ENCODE measurements at regions not wholly inside any gene's neighbourhood (a gene's known extent, or its start where the extent isn't known, plus 50 kb on each side); places are given as distances from the start of the nearest gene placed in this dataset.

DNA sequence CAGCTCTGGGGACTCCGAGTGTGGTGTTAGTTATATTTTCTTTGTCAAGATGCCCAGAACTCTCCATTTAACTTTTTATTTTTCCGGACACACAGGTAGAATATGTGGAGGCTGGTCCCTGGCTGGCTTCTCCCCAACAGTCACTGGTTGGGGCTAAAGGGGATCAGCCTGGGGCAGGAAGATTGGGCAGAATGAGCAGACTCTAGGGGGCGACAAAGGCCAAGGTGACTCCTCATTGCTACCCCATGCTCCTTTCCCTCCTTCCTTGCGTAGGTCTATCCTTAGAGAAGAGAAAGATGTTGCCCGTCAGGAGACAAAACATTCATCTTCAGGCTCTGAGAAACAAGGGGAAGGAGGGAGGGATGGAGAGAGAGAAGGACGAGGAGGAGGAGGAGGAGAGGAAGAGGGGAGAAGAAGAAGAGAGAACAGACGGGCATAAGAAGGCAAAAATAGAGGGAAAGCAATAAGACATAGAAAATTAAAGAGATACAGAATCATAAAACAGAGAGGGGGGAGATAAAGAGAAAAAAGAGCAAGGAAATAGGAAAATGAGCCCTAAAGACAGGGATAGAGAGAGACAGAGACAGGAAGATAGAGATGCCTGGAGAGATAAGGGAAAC, 89.9 kb downstream of the FOXD2 start:
- Histone ChIP-seq H2BK12ac (ENCODE audit: low read depth, low read length) (no peak overlapping the region), H4K8ac (ENCODE audit: extremely low read depth, insufficient read depth, low read length) (no peak overlapping the region), H3K79me2 (ENCODE audit: control insufficient read depth in 1 of 2, insufficient read depth in 2 of 2, low read length in 2 of 2) (no peaks in the 10 kb centered on the region), H4K5ac (ENCODE audit: insufficient read length, low read depth, low read length) (no peak overlapping the region), H3K9ac (replicated peaks in 1 of 4; ENCODE audit: extremely low read depth in 1 of 4, low read depth in 3 of 4, low read length in 3 of 4) (no peak overlapping the region), H3K27me3 (replicated peaks in 1 of 4; ENCODE audit: control insufficient read depth in 3 of 4, extremely low read depth in 1 of 4, insufficient read depth in 3 of 4, low read length in 3 of 4) (peaks cover 0 to 2% (median 0%) of the 10 kb centered on the region in 4 experiments; a peak in 2 of 7 replicates), H3K9me3 (ENCODE audit: insufficient read depth in 2 of 2, low read depth in 1 of 2, low read length in 1 of 2) (peaks cover 3 to 8% of the 10 kb centered on the region in 2 experiments; a peak in 3 of 4 replicates), H3K4me2 (ENCODE audit: insufficient read depth in 1 of 2, low read depth in 2 of 2, low read length in 2 of 2) (no peak overlapping the region), H2AFZ (ENCODE audit: low read length) (no peak overlapping the region), H2BK15ac (ENCODE audit: low read length) (no peak overlapping the region), H3K27ac (ENCODE audit: low read depth, low read length) (no peak overlapping the region), H2BK20ac (ENCODE audit: low read length) (no peak overlapping the region), H3K4me3 (ENCODE audit: extremely low read depth in 1 of 4, insufficient read depth in 2 of 4, low read depth in 3 of 4, low read length in 4 of 4) (no peak overlapping the region), H2BK120ac (replicated peaks; ENCODE audit: low read depth, low read length) (no peak overlapping the region), H3K79me1 (ENCODE audit: low read depth, low read length) (no peaks in the 10 kb centered on the region), H2AK5ac (ENCODE audit: low read depth, low read length) (no peak overlapping the region), H3K56ac (replicated peaks; ENCODE audit: insufficient read length, low read depth, low read length) (no peak overlapping the region), H4K20me1 (replicated peaks in 1 of 2; ENCODE audit: control insufficient read depth in 1 of 2, insufficient read depth in 2 of 2, low read length in 2 of 2) (no peaks in the 10 kb centered on the region), H3K23ac (ENCODE audit: insufficient read length) (no peak overlapping the region), H2BK5ac (ENCODE audit: low read depth, low read length) (no peak overlapping the region), H3K4ac (replicated peaks; ENCODE audit: insufficient read length, low read depth, low read length) (no peak overlapping the region), H3K36me3 (ENCODE audit: control insufficient read depth in 2 of 4, insufficient read depth in 4 of 4, low read length in 3 of 4) (no peaks in the 10 kb centered on the region), H4K91ac (replicated peaks; ENCODE audit: insufficient read length, low read length) (no peak overlapping the region), H3K14ac (ENCODE audit: insufficient read length) (no peak overlapping the region), H3K23me2 (ENCODE audit: low read depth, low read length) (no peaks in the 10 kb centered on the region), H3K18ac (ENCODE audit: extremely low read depth, low read length) (no peak overlapping the region), H3K4me1 (replicated peaks in 1 of 4; ENCODE audit: control insufficient read depth in 3 of 4, insufficient read depth in 4 of 4, low read length in 3 of 4) (peaks cover 4 to 19% (median 6%) of the 10 kb centered on the region in 4 experiments; a peak in 6 of 7 replicates)
- TF ChIP-seq SRF (IDR thresholded peaks at IDR 0.05; ENCODE audit: low read depth, low read length) (no peak), RAD21 (IDR thresholded peaks at IDR 0.05 in 1 of 2, conservative IDR thresholded peaks at IDR 0.05 in 1 of 2; ENCODE audit: low read depth in 2 of 2, low read length in 2 of 2) (peak; percentile 90 to 92), CHD1 (IDR thresholded peaks at IDR 0.05; ENCODE audit: low read depth, low read length) (no peak), NANOG (IDR thresholded peaks at IDR 0.05; ENCODE audit: insufficient read depth, low read depth, low read length, poor library complexity, severe bottlenecking) (no peak)
- TF ChIP-seq, protein P1, sequence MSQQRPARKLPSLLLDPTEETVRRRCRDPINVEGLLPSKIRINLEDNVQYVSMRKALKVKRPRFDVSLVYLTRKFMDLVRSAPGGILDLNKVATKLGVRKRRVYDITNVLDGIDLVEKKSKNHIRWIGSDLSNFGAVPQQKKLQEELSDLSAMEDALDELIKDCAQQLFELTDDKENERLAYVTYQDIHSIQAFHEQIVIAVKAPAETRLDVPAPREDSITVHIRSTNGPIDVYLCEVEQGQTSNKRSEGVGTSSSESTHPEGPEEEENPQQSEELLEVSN (IDR thresholded peaks at IDR 0.05) = peak; percentile 33; the same call in 1 of the 2 replicates
- TF ChIP-seq, protein P2, sequence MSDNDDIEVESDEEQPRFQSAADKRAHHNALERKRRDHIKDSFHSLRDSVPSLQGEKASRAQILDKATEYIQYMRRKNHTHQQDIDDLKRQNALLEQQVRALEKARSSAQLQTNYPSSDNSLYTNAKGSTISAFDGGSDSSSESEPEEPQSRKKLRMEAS (IDR thresholded peaks at IDR 0.05) = 0 out of 2 replicates have a peak, but pooled peaks have one; percentile 22
- TF ChIP-seq, protein P3, sequence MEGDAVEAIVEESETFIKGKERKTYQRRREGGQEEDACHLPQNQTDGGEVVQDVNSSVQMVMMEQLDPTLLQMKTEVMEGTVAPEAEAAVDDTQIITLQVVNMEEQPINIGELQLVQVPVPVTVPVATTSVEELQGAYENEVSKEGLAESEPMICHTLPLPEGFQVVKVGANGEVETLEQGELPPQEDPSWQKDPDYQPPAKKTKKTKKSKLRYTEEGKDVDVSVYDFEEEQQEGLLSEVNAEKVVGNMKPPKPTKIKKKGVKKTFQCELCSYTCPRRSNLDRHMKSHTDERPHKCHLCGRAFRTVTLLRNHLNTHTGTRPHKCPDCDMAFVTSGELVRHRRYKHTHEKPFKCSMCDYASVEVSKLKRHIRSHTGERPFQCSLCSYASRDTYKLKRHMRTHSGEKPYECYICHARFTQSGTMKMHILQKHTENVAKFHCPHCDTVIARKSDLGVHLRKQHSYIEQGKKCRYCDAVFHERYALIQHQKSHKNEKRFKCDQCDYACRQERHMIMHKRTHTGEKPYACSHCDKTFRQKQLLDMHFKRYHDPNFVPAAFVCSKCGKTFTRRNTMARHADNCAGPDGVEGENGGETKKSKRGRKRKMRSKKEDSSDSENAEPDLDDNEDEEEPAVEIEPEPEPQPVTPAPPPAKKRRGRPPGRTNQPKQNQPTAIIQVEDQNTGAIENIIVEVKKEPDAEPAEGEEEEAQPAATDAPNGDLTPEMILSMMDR (IDR thresholded peaks at IDR 0.05; ENCODE audit: control extremely low read depth in 1 of 3, insufficient read depth in 1 of 3, low read depth in 1 of 3, low read length in 3 of 3) = peak; percentile 79 to 89 (median 87)
- CTCF ChIA-PET (ENCODE audit: partially characterized antibody) = interaction anchor here (0.6 to 13.0 kb wide), 47 partner anchors 9 to 499 kb away, joined by 3 to 172 read pairs (median 7); no protein-coding TSS in a partner anchor
- DNase-seq (ENCODE audit: low read depth in 1 of 2, low spot score in 2 of 2) (peak in 1 of 2 experiments; percentile 79), FAIRE-seq (no peak)
- POLR2A ChIA-PET (ENCODE audit: partially characterized antibody) = no interaction called here
- WGBS, 2 experiments (ENCODE audit: extremely low coverage in 1 of 2, insufficient coverage in 1 of 2, insufficient read length in 1 of 2, insufficient replicate concordance in 2 of 2, low coverage in 1 of 2, low lambda C conversion rate in 2 of 2, missing lambda C conversion rate in 1 of 2) = 52% methylated on average over 6 of the region's 7 CpGs; no CpG with 5 or more reads in 1 of the 2 experiments

Measured in H1 (cell line).